OCI-M1 (cell line): ENCODE measurements at regions not wholly inside any gene's neighbourhood (a gene's known extent, or its start where the extent isn't known, plus 50 kb on each side); places are given as distances from the start of the nearest gene placed in this dataset.
"Not testable (repeated sequence)": the region's sequence is repeated elsewhere in the genome, so short reads cannot be mapped to it uniquely, and the experiment has no call there.

Experiments used
- DNase-seq: peaks from one replicate; lab custom pipeline; 2025; lab: John Stamatoyannopoulos, UW

DNA sequence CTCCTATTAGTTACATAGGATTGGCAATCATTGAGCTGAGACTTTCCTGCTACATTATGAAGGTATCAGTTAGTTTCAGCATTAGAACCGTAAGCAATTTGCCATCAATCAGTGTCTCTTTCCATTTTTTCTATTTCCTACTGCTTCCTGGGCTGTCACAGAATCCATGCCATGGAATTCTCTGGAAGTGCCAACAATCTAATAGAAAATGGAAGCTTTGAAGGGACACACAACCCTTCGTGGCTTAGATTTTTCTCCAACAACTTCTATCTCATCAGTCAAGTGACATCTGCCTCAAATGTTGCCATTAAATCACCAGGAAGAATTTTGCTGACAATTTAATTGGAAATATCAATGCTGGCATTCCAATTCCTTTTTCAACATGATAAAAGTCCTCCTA, 183.5 kb upstream of the PARD3B start:
- DNase-seq, result no peak

DNA sequence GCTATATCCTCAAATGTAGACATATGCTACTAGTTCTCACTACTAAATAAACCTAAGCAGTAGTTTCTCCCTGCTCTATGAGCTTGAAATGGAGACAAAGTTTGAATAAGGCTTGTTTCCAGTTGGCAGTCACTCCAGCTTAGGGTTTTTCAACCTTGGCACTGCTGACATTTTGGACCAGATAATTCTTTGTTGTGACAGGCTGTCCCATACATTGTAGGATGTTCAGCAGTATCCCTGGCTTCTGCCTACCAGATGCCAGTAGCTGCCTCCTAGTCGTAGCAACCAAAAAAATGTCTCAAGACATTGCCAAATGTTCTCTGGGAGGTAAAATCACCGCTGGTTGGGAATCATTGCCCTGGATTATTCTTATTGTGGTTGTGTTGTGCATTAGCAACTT, 182.7 kb upstream of the PARD3B start:
- DNase-seq, result no peak

DNA sequence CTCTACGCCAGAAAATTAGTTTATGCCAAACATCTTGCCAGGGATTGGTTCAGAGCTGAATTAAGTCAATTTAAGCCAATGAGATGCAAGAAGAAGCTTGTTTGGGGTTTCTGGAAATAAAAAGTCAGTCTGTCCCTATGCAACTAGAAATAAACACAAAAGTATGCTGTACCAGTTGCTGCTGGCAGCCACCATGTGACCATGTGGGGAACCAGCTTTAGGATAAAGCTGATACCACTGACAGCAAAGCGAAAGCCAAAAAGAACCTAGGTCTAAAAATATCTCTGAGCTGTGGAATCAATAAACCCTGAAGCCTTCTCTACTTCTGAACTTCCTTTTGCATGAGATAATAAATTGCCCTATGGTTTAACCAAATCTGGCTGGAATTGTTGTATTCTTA, 181.8 kb upstream of the PARD3B start:
- DNase-seq, result peak; percentile 37

DNA sequence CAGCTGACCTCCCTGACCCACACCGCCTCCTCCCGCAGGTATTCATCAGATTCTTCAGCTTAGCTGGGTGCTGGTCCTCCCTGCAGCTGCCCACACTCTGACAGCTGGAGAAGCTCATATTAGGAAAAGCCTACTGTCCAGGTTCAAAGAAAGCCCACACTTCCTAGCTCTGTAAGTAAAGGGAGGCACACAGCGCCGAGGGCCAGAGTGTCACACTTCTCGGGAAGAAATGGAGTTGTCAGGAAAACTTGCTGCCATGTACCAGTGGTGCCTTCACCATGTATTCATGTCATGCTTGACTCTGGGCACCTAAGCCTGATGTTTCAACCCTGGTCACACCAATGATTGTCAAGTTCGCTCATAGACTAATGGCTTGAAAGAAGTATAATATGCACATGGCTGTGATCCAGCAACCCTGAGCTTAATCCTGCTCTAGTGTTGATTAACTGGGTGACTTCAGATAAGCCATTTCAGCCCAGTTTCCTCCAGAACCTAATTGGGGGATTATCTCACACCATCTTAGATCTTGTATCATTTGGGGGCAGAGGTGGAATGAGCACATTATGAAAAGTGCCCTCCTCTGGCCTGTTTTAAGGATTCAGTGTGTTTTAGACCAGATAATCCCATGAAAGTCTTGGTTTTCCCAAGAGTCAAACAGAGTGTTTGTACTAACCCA, 180.3 kb upstream of the PARD3B start:
- no peak for DNase-seq

DNA sequence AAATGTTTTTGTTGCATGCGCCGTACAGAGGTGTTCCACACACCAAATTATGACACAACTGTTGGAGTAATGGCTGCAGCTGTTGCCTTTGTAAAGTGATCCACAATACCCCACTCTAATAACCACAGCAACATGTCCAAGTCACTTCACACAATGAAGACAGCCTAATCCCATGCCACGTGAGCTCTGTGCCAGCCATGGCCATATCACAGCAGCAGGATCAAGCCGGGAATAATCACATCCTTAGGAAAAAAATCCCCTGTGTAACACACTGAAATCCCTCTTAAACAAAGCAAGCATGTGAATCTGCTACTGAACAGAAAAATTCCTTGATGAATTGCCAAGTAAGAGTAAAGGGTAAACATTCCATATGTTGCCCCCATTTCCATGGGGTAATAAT, 179.5 kb upstream of the PARD3B start:
- DNase-seq, result no peak

DNA sequence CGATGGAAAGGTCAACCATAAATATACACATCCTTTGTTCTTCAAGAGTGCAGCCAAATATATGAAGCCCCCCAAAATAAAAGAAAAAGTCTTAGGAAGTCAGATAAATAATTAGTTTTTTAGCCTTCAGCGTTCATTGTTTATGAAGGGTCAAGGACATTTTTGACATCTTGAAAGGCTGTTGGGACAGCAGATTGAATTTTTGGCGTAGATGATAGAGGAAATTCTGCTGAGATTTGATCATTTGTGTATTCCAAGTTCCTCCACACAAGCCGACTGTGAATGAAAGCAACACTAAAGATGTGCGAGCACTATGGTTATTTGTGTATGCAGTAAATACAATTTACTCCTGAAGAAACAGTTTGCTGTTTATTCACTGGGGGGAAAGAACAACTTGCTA, 177.8 kb upstream of the PARD3B start:
- DNase-seq, result no peak

DNA sequence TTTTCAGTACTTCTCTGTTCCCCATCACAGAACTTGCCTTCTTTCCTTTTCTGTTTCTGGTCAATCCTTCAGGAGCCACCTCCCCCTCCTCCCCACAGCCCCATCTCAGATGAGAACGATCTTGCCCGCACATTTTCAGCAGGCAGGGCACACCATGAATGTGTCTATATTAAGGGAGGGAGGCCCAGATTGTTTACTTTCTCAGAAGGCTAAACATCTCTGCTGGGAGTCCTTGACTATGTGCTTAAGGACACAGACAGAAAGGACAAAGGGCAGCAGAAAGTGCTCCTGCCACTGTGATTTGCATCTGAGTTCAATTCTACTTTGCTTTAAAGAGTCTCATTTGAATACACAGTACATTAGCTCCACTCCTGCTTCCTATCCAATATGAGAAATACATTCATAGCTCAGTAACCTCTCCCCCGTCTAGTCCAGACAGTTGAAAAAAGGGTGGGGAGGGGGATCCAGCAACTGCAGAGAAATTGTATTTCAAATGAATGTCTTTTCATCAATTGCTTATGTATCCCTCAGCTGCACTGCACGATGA, 175.0 kb upstream of the PARD3B start:
- no peak for DNase-seq

DNA sequence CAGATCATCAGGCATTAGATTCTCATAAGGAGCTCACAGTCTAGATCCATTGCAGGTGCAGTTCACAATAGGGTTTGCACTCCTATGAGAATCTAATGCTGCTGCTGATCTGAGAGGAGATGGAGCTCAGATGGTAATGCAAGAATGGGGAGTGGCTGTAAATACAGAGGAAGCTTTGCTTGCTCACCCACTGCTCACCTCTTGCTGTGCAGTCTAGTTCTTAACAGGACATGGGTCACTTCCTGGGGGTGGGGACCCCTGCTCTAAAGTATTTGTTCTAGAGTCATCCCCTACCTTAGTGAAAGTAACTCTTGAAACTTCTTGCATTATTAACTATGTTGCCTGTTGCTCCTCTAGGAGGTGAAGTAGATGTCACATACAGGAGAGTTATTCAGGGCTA, 171.3 kb upstream of the PARD3B start:
- DNase-seq, result no peak

DNA sequence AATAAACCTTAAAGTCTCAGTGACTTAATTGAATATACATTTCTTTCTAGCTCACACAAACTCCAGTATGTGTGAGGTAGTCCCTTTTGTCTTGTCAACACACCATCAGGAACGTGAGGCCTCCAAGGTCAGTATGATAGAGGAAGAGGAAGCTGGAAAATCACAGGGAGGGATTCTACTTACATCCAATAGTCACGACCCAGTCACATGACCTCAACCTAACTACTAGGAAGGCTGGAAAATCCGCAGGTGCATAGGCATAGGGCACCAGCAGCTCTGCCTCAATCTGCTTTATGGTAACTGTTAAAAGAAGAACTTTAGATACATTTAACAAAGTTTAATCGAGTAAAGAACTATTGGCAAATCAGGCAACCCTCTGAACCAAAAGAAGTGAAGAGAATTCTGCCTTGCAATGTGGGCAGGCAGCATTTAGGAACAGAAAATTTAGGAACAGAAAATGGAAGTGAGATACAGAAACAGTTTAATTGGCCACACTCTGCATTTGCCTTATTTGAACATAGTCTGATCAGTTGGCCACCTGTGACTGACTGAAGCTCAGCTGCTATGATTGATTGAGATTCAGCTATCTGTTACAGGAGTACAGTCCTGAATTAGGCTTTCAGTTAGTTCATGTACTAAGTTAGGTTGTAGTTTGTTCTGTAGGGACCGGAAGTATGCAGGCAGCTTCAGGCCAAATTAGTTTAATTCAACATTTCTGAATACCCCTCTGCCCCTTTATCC, 165.0 kb upstream of the PARD3B start:
- no peak for DNase-seq

DNA sequence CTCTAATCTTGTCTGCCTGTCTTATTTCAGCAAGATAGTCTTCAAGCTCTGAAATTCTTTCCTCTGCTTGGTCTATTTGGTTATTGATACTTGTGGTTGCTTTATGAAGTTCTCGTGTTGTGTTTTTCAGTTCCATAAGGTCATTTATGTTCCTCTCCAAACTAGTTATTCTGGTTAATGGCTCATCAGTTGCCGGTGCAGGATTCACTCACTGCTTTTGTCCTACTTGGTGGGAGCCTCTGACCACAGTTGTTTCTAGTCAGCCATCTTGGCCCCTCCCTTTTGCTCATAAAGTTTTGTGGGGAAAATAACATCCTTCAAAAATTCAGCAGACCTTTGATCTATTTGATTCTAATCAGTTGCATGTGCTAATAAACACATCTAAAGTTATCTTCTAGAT, 158.6 kb upstream of the PARD3B start:
- no peak for DNase-seq

DNA sequence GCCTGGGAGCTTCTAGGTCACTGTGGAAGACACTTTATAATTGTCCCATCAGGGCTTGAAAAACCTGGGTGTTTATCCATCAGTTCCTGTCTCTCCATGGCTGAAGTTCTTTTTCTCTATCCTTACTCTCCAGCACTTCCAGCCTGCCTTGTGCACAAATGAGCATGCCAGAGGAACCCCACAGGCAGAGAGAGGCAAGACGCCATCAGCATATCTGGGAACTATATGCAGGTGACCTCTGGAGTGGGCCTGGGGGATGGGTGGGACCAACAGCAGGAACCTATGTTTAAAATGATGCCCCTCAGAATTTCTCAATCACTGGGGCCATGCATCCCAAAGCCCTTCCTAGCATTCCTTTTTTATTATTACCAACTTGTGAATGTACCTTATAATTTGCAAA, 156.2 kb upstream of the PARD3B start:
- no peak for DNase-seq

DNA sequence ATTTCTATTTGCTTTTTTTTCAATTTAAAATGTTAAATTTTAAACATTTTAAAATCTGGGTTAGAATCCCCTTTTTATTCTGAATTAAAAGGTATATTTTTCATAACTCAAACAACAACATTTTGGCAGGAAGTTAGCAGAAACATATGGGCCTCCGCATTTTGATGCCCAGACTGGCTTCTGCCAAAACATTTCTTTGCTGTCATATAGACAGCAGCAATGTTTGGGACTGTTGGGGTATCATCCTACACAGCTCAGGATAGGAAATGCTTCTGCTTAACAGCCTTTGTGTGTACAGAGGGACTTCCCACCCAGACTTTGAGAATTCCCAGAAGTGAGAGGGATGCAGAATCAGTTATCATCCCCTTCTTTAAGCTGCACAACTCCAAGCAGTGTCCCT, 155.4 kb upstream of the PARD3B start:
- DNase-seq, result no peak

DNA sequence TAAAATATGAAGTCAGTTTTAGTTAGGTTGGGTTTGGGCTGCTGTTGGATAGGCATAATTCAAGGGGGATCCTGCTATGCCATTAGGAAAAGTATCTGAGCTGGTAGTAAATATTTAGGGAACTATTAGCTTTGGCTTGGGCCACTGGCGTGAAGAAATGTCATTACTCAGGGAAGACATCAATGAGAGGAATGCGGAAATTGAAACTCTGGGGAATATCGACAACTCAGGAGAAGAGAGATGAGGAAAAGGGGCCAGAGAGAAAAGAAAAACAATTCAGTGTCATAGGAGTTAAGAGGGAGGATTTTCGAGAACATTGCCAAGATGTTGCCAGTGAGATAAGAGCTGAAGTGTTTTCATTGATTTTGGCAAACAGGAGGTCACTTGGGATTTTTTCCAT, 149.7 kb upstream of the PARD3B start:
- no peak for DNase-seq

DNA sequence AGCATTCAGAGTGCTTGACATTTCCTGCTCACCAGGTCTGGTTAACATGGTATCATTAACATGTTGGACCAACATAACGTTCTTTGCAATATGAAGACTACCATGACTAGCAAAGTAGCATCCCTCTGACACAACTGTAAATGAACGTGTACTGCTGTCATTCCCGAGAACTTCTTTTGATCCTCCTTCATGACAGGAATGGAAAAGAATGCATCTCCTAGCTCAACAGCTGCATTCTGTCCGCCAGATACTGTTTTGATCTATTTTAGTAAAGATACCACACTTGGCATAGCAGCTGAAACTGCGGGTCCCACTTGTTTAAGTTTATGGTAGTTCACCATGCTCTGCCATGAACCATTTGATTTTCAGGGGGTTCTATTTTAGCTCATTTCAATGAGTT, 144.2 kb upstream of the PARD3B start:
- DNase-seq, result no peak

DNA sequence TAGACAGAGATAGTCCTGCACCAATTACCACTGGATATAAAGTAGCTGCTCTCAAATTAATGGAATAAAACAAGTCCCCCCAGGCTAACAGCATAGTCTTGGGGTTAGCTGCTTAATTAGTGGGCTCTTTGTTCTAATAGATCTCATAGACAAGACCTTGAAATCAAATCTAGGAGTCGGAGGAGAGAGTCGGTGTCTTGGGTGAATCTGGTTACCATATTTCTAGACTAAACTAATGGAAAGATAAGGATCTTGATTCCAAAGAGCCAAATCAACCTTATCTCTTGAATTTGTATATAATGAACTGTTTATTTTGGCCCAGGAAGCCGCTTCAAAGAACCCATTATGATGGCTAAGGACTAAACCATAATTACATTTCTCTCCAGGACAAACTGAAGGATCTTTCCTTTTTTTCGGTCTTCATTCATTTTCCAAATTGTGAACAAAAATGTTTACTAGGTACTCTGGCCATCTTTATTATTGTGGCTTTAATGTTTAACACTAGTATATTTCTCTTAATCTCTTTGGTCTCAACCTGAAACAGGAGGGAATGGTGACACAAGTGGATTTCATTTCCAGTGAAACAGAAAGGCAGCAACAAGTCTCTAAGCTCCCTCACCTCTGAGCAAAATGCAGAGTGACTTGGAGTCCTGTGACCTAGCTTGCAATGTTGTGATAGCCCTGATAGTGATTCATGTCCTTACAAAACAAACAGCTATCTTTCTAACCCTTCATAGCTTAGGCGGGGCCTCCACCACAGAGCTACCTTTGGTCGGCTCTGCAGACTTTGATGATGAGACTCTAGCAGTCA, 137.9 kb upstream of the PARD3B start:
- peak; percentile 97 for DNase-seq

DNA sequence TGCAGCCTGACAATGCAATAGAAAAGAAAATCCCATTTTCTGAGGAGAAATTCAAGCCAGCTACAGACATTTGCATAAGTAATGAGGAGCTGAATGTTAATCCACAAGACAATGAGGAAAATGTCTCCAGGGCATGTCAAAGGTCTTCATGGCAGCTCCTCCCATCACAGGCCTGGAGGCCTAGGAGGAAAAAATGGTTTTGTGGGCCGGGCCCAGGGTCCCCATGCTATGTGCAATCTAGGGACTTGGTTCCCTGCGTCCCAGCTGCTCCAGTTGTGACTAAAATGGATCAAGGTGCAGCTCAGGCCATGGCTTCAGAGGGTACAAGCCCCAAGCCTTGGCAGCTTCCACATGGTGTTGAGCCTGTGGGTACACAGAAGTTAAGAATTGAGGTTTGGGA, 132.5 kb upstream of the PARD3B start:
- not testable (repeated sequence) for DNase-seq

DNA sequence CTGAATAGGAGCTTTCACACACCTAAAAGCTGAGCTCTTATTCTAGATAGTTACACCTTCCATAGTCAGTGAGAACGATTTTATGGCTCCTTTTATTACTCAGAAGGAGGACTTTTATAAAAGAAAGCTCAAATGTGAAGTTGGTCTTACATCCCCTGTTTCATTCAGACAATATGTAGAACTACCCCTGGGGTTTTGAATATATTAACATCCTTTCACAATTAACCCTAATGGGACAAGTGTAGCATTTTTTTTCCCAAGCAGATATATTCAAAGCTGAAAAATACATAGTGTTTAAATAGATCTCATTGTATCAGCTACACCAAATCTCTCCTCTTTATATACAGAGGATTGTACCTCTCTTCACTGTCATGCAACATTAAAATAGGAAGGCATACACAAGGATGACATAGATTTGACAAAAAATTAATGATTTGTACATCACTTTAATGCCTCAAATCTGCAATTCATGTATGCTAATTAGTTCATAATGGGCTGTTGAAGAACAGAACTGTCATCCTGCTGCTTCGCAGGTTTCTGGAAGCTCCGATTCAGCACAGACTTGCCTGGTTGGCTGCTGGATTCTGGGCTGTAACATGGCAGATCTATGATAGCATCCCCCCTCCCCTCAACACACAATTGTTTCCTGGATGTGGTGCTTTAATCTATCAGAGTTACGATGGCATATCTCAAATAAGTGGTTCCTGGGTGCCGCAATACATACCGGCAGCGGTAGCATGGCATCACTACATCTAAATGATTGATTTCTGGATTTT, 129.7 kb upstream of the PARD3B start:
- DNase-seq, result no peak

DNA sequence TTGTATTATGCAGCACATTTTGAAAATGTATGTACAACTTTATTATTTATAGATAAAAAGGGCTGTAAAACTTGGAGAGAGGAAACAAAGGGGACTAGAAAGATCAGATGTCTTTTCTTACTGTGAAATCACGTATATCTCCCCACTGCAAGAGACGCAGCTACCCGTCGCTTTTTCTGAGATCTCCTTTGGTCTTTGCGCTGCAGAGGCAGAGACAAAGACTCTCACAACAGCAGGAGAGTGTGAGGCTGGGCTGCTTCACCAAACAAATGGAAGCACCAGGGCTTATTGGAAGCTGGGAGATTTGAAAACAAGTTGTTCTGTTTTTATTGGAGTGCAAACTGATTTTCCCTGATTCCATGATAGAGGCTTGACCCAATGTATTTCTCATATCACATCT, 129.0 kb upstream of the PARD3B start:
- DNase-seq, result no peak

DNA sequence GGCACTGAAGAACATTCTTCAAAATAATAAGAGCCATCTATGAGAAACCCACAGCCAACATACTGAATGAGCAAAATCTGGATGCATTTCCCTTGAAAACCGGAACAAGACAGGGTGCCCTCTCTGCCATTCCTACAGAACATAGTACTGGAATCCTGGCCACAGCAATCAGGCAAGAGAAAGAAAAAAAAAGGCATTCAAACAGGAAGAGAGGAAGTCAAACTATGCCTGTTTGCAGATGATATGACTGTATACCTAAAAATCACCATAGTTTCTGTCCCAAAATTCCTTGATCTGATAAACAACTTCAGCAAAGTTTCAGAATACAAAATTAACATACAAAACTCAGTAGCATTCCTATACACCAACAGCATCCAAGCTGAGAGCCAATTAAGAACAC, 119.5 kb upstream of the PARD3B start:
- DNase-seq, result no peak

DNA sequence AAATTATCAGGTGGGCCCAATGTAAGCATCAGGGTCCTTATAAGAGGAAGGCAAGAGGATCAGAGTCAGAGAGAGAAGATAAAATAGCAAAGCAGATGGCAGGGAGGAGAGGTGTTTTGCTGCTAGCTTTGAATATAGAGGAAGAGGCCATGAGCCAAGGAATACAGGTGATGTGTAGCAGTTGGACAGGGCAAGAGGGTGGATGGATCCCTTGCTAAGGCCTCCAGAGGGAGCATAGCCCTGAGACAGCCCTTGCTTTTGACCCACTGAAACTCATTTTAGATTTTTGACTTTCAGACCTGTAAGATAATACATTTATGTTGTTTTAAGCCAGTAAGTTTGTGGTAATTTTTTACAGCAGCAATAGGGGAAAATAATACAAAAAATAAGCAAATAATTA, 116.6 kb upstream of the PARD3B start:
- DNase-seq, result no peak

DNA sequence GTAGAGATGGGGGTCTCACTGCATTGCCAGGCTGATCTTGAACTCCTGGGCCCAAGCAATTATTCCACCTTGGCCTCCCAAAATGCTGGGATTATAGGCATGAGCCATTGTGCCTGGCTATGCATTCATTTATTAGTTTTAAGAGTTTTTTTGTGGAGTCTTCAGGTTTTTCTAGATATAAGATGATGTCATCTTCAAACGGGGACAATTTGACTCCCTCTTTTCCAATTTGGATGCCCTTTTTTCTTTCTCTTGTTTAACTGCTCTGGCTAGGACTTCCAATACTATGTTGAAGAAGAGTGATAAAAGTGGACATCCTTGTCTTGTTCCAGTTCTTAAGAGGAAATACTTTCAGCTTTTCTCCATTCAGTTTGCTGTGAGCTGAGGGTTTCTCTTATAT, 113.7 kb upstream of the PARD3B start:
- no peak for DNase-seq

DNA sequence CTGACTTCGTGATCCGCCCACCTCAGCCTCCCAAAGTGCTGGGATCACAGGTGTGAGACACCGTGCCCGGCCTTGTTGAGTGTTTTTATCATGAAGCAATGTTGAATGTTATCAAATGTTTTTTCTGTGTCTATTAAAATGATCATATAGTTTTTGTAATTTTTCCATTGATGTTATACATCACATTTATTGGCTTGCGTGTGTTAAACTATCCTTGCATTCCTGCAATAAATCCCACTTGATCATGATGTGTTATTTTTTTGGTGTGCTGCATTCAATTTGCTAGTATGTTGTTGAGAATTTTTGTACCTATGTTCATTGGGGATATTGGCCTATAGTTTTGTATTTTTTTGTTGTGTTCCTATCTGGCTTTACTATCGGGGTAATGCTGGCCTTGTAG, 113.1 kb upstream of the PARD3B start:
- peak; percentile 32 for DNase-seq
